Panc1 (cell line): ENCODE measurements at regions not wholly inside any gene's neighbourhood (a gene's known extent, or its start where the extent isn't known, plus 50 kb on each side); places are given as distances from the start of the nearest gene placed in this dataset.

Experiments
- ATAC-seq: fragments of 200-7000 bp; cut with Tn5 transposase; 2 replicates; pipeline ENCODE4 v1.9.1; 2020; ENCODE audit warnings: mild to moderate bottlenecking, moderate library complexity
- BruUV-seq: library from RNA; stranded (reverse); fragments of 400-500 nt; replicated peaks from 2 replicates; lab custom pipeline; 2021; lab: Mats Ljungman, UMichigan
- CTCF ChIA-PET: fragments of 300-600 bp; sonication (Branson Sonifier 250); formaldehyde crosslinking; loops from one replicate; lab custom pipeline; 2022; ENCODE audit warnings: antibody characterized with exemption; lab: Charles Lee
- POLR2A ChIA-PET: fragments of 300-600 bp; sonication (Branson Sonifier 250); formaldehyde crosslinking; loops from one replicate; lab custom pipeline; 2022; ENCODE audit warnings: antibody characterized with exemption; lab: Charles Lee
- DNase-seq: peaks from one replicate; pipeline ENCODE4 v3.0.0-alpha.2; 2010; ENCODE audit warnings: low read depth, low spot score
- H3K27ac ChIP-seq: 2 replicates; pipeline ENCODE4 v1.5.1; 2011; ENCODE audit warnings: mild to moderate bottlenecking, low read length, inconsistent platforms
- H3K27me3 ChIP-seq: fragments of 200-500 bp; sonication (Bioruptor generic); 2 replicates; pipeline ENCODE4 v1.6.0; 2014; ENCODE audit warnings: low read length, inconsistent platforms; ENCODE audit not compliant: control insufficient read depth, insufficient read depth
- H3K36me3 ChIP-seq: fragments of 200-500 bp; sonication (Bioruptor generic); 2 replicates; pipeline ENCODE4 v1.5.1; 2014; ENCODE audit warnings: inconsistent platforms, mild to moderate bottlenecking, low read length, moderate library complexity; ENCODE audit not compliant: control insufficient read depth, insufficient read depth
- H3K4me1 ChIP-seq: 2 replicates; pipeline ENCODE4 v1.5.1; 2011; ENCODE audit warnings: inconsistent platforms, mild to moderate bottlenecking, low read length, moderate library complexity; ENCODE audit not compliant: control insufficient read depth, insufficient read depth
- H3K4me3 ChIP-seq, 2 experiments: 2 replicates each; pipeline ENCODE4 v1.5.1; 2011 to 2012; ENCODE audit warnings: low read depth in 2 of 2, low read length in 2 of 2, mild to moderate bottlenecking in 2 of 2, inconsistent platforms in 1 of 2, moderate library complexity in 1 of 2
- H3K9me3 ChIP-seq: fragments of 200-500 bp; sonication (Bioruptor generic); 2 replicates; pipeline ENCODE4 v1.5.1; 2014; ENCODE audit warnings: low read depth, mild to moderate bottlenecking, inconsistent platforms, low read length, moderate library complexity; ENCODE audit not compliant: control insufficient read depth, insufficient read depth
- POLR2AphosphoS5 ChIP-seq: IDR thresholded peaks from 2 replicates; pipeline ENCODE4 v1.6.1; 2012; ENCODE audit warnings: mild to moderate bottlenecking, low read depth, low read length, moderate library complexity
- SIN3A ChIP-seq: IDR thresholded peaks from 2 replicates; pipeline ENCODE4 v1.6.1; 2012; ENCODE audit warnings: low read depth, mild to moderate bottlenecking, low read length, moderate library complexity, borderline replicate concordance; ENCODE audit not compliant: insufficient read depth
- TCF7L2 ChIP-seq: IDR thresholded peaks from 2 replicates; pipeline ENCODE4 v1.6.1; 2011; ENCODE audit warnings: mild to moderate bottlenecking, low read depth, low read length, inconsistent platforms
- in situ Hi-C: cut with HindIII; loops from 2 replicates; pipeline ENCODE4 v1.10.0; 2016; ENCODE audit warnings: low sequenced_read_pairs, low pct_unique_long_range_greater_than_20kb
- intact Hi-C: fragments of 100-400 bp; cut with micrococcal nuclease; formaldehyde crosslinking; loops from one replicate; pipeline ENCODE4 v1.10.0; 2022; ENCODE audit not compliant: unreplicated experiment
- TF ChIP-seq, protein P1 (sequence below): fragments of 450-650 bp; IDR thresholded peaks from 2 replicates; pipeline ENCODE4 v1.5.1; 2017; ENCODE audit warnings: mild to moderate bottlenecking
- TF ChIP-seq, protein P2 (sequence below), 2 experiments: IDR thresholded peaks; 2 replicates each; pipeline ENCODE4 v1.6.1; 2011 to 2012; ENCODE audit warnings: low read depth in 2 of 2, control low read depth in 1 of 2, low read length in 1 of 2, mild to moderate bottlenecking in 1 of 2, moderate library complexity in 1 of 2; ENCODE audit not compliant: insufficient read depth in 1 of 2

DNA sequence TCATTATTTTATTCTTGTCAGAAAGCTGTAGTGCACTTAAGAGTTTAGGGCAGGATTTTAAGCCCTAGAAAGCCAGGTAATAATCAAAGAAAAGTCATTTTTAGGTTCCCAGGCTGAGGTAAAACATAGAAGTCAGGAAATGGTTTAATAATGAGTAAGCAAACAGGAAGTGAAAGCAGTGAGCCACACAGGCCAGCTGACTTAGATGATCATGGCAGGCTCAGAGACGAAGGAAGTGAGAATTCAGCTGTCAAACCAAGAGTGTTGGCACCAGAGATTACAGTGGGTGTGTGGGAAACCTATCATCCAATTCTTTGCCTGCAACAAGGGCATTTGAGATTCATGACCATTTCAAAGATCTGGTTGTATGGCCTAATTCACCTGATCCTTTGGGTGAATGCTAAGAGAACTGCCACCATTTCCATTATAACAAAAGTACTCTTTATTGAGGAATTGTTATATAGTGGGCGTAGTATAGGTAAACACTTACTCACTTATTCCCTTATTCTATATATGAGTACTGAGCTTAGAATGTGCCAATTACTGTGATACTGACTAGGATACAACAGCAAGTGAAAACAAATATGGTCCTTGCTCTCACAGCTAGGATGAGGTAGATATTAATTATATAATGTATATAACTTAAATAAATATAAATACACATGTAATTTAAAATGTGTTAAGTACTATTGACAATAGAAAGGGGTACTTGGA is 103.7 kb upstream of the EDNRB start:
- no peak for DNase-seq
- H3K4me1 ChIP-seq, result no peaks in the 10 kb centered on the region
- ATAC-seq, result no peak
- BruUV-seq, result no TSS peak
- no peaks in the 10 kb centered on the region for H3K36me3 ChIP-seq
- H3K9me3 ChIP-seq, result no peaks in the 10 kb centered on the region
- no peak for TF ChIP-seq POLR2AphosphoS5
- TF ChIP-seq, protein P1, sequence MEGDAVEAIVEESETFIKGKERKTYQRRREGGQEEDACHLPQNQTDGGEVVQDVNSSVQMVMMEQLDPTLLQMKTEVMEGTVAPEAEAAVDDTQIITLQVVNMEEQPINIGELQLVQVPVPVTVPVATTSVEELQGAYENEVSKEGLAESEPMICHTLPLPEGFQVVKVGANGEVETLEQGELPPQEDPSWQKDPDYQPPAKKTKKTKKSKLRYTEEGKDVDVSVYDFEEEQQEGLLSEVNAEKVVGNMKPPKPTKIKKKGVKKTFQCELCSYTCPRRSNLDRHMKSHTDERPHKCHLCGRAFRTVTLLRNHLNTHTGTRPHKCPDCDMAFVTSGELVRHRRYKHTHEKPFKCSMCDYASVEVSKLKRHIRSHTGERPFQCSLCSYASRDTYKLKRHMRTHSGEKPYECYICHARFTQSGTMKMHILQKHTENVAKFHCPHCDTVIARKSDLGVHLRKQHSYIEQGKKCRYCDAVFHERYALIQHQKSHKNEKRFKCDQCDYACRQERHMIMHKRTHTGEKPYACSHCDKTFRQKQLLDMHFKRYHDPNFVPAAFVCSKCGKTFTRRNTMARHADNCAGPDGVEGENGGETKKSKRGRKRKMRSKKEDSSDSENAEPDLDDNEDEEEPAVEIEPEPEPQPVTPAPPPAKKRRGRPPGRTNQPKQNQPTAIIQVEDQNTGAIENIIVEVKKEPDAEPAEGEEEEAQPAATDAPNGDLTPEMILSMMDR, result no peak
- no peak overlapping the region for H3K27ac ChIP-seq
- H3K27me3 ChIP-seq, result no peaks in the 10 kb centered on the region
- ChIA-PET POLR2A (no interaction called here), CTCF (no interaction called here)
- in situ Hi-C loops, result no loop called here
- intact Hi-C loops, result no loop called here
- no peak overlapping the region for H3K4me3 ChIP-seq

DNA sequence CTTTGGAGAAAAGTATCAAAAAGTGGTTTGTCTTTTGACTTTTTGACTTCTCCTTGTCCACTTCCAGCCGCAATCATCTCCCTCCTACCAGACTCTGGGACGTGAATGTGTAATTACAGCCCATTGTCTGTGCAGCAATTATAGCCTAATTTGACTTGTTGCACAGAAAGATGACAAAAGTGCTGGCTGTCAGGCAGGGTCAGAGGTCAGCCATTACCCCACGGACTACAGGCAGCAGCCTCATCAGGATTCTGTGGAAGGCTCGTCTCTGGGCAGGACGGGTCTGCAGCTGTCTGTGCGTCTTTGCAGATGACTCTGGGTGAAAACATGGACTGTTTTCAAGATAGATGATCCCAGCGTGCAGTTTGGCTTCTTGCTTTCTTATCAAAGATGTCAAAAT is 102.2 kb upstream of the EDNRB start:
- no peak overlapping the region for H3K4me3 ChIP-seq
- H3K27ac ChIP-seq, result no peak overlapping the region
- no peaks in the 10 kb centered on the region for H3K4me1 ChIP-seq
- TF ChIP-seq TCF7L2, result no peak
- TF ChIP-seq POLR2AphosphoS5, result no peak
- TF ChIP-seq, protein P2, sequence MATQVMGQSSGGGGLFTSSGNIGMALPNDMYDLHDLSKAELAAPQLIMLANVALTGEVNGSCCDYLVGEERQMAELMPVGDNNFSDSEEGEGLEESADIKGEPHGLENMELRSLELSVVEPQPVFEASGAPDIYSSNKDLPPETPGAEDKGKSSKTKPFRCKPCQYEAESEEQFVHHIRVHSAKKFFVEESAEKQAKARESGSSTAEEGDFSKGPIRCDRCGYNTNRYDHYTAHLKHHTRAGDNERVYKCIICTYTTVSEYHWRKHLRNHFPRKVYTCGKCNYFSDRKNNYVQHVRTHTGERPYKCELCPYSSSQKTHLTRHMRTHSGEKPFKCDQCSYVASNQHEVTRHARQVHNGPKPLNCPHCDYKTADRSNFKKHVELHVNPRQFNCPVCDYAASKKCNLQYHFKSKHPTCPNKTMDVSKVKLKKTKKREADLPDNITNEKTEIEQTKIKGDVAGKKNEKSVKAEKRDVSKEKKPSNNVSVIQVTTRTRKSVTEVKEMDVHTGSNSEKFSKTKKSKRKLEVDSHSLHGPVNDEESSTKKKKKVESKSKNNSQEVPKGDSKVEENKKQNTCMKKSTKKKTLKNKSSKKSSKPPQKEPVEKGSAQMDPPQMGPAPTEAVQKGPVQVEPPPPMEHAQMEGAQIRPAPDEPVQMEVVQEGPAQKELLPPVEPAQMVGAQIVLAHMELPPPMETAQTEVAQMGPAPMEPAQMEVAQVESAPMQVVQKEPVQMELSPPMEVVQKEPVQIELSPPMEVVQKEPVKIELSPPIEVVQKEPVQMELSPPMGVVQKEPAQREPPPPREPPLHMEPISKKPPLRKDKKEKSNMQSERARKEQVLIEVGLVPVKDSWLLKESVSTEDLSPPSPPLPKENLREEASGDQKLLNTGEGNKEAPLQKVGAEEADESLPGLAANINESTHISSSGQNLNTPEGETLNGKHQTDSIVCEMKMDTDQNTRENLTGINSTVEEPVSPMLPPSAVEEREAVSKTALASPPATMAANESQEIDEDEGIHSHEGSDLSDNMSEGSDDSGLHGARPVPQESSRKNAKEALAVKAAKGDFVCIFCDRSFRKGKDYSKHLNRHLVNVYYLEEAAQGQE (IDR thresholded peaks at IDR 0.05; ENCODE audit: insufficient read depth in 1 of 2, low read depth in 2 of 2, low read length in 1 of 2), result no peak
- no TSS peak for BruUV-seq
- POLR2A ChIA-PET, result no interaction called here
- no peaks in the 10 kb centered on the region for H3K27me3 ChIP-seq
- no peaks in the 10 kb centered on the region for H3K36me3 ChIP-seq
- DNase-seq (no peak), ATAC-seq (no peak)
- in situ Hi-C loops, result no loop called here
- CTCF ChIA-PET, result no interaction called here
- H3K9me3 ChIP-seq, result no peaks in the 10 kb centered on the region
- intact Hi-C loops, result no loop called here

DNA sequence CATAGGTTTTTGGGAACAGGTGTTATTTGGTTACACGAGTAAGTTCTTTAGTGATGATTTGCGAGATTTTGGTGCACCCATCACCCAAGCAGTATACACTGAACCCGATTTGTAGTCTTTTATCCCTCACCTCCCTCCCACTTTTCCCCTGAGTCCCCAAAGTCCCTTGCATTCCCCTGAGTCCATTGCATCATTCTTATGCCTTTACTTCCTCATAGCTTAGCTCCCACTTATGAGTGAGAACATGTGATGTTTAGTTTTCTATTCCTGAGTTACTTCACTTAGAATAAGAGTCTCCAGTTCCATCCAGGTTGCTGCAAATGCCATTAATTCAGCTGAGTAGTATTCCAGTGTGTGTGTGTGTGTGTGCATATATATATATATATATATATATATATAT is 97.2 kb upstream of the EDNRB start:
- Histone ChIP-seq H3K9me3 (no peaks in the 10 kb centered on the region), H3K36me3 (no peaks in the 10 kb centered on the region), H3K4me1 (no peaks in the 10 kb centered on the region), H3K4me3 (no peak overlapping the region), H3K27ac (no peak overlapping the region), H3K27me3 (no peaks in the 10 kb centered on the region)
- CTCF ChIA-PET, result no interaction called here
- ATAC-seq (no peak), DNase-seq (no peak)
- POLR2A ChIA-PET, result no interaction called here
- BruUV-seq, result no TSS peak
- in situ Hi-C loops, result no loop called here
- TF ChIP-seq TCF7L2, result no peak
- no peak for TF ChIP-seq SIN3A
- TF ChIP-seq, protein P1, result no peak
- TF ChIP-seq, protein P2 (IDR thresholded peaks at IDR 0.05; ENCODE audit: insufficient read depth in 1 of 2, low read depth in 2 of 2, low read length in 1 of 2), result no peak
- no peak for TF ChIP-seq POLR2AphosphoS5
- intact Hi-C loops, result no loop called here
